ENCODE measurements at regions not wholly inside any gene's neighbourhood (a gene's known extent, or its start where the extent isn't known, plus 50 kb on each side); places are given as distances from the start of the nearest gene placed in this dataset.

DNA sequence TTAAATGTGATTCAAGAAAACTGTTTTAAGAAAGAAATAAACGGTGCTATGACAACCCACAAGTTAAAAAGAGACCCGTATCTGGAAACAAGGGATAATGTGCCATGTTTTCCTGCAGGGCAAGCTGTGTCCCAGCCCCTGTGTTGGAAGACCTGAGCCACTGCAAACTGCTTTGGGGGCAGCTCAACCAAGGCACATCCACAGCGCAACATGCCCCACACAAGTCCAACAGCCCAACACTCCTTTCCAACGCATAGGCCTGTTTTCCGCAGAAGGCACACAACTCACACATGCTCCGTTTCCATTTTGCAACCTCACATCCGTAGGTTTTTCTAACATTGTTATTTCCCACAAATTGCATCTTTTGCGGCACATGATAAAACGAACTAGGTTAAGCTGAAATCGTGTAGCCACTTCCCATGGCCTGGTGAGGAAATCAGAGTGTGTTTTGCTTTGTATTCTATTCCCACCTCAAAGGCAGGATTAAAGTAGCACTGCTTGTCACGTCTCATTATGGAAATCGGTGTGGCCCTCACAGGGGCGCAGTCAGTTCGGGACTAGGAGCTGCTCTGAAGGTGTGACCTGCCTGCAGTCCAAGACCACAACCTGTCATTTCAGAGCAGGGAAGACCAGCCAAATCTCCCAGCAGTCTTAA is 50.5 kb upstream of the ZNF516 start:
- POLR2A ChIA-PET: no interaction called here
- no peaks in the 10 kb centered on the region for H3K9me3 Mint-ChIP-seq (ENCODE audit: low read depth)
- H3K27ac Mint-ChIP-seq: no peak overlapping the region
- DNase-seq: no peak
- intact Hi-C loops (cut with DNase I, micrococcal nuclease): no loop called here
- CTCF ChIA-PET: no interaction called here
- ATAC-seq: no peak
- H3K4me3 Mint-ChIP-seq: no peak overlapping the region
- no peaks in the 10 kb centered on the region for H3K4me1 Mint-ChIP-seq
- H3K27me3 Mint-ChIP-seq: peaks cover 3% of the 10 kb centered on the region
- no peaks in the 10 kb centered on the region for H3K36me3 Mint-ChIP-seq (ENCODE audit: low read depth)

DNA sequence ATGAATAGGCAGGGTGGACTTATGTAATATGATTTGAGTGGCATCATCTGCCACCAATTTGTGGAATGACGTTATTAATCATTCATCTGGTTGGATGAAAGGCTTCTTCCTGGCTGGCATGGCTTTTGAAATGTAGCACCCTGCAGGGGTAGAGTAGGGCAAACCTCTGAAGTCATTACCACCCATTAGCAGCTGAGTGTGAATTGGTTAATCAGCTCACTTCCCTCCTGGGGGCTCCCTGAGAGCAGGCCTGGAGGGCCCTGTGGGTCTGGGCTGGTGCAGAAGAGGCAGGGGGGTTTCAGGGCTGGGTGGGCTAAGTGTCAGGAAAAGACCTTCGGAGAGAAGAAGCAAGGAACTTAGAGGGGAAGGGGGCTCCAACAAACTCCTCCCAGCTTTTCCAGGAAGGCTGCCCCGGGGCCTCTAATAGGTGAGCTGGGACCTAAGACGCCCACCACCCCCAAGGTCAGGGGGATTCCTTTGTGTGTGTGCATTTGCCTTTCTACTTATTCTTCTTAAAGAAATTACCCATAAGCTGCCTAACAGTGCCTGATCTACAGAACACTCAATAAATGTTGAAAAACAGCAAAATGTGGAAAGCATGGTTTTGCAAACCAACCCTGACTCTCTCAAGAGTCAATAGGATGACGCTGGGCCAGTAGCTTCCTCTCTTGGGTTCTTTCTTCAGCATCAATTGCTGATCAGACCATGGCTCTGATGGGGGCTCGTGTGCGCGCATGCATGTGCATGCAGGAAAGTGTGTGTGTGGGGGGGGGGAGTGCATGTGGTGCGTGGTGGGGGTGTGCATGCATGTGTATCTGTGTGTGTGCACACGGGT is 49.7 kb upstream of the ZNF516 start:
- no peak for DNase-seq
- H3K4me3 Mint-ChIP-seq: no peak overlapping the region
- ChIA-PET POLR2A (no interaction called here), CTCF (no interaction called here)
- intact Hi-C loops (cut with DNase I, micrococcal nuclease): no loop called here
- H3K36me3 Mint-ChIP-seq (ENCODE audit: low read depth): no peaks in the 10 kb centered on the region
- no peaks in the 10 kb centered on the region for H3K9me3 Mint-ChIP-seq (ENCODE audit: low read depth)
- no peak for ATAC-seq
- no peaks in the 10 kb centered on the region for H3K4me1 Mint-ChIP-seq
- H3K27ac Mint-ChIP-seq: no peak overlapping the region
- H3K27me3 Mint-ChIP-seq: peaks cover 5% of the 10 kb centered on the region

All from activated CD4-positive, alpha-beta T cell treated with anti-CD3 and anti-CD28 coated beads for 36 hours (primary cell).